HEK293T (cell line): ENCODE measurements at regions not wholly inside any gene's neighbourhood (a gene's known extent, or its start where the extent isn't known, plus 50 kb on each side); places are given as distances from the start of the nearest gene placed in this dataset.

Source experiments
- ARNT ChIP-seq: fragments of 450-650 bp; IDR thresholded peaks from 2 replicates; pipeline ENCODE4 v1.6.1; 2017; ENCODE audit warnings: mild to moderate bottlenecking
- BHLHE40 ChIP-seq: fragments of 450-650 bp; IDR thresholded peaks from 2 replicates; pipeline ENCODE4 v1.6.1; 2016; ENCODE audit warnings: mild to moderate bottlenecking, moderate library complexity, borderline replicate concordance
- FOXA1 ChIP-seq: fragments of 450-650 bp; IDR thresholded peaks from 2 replicates; pipeline ENCODE4 v1.6.1; 2016; ENCODE audit warnings: mild to moderate bottlenecking
- FOXM1 ChIP-seq: fragments of 450-650 bp; IDR thresholded peaks from 2 replicates; pipeline ENCODE4 v1.6.1; 2017; ENCODE audit warnings: mild to moderate bottlenecking, borderline replicate concordance
- HDGF ChIP-seq: fragments of 450-650 bp; IDR thresholded peaks from 2 replicates; pipeline ENCODE4 v1.6.1; 2017; ENCODE audit warnings: antibody characterized with exemption, borderline replicate concordance
- NFRKB ChIP-seq: fragments of 450-650 bp; IDR thresholded peaks from 2 replicates; pipeline ENCODE4 v1.6.1; 2016; ENCODE audit warnings: mild to moderate bottlenecking, moderate library complexity
- TARDBP ChIP-seq: fragments of 450-650 bp; IDR thresholded peaks from 2 replicates; pipeline ENCODE4 v1.6.1; 2016

GRCh38 chr1:230542681-230543080 lies 99.6 kb upstream of the COG2 start:
- TF ChIP-seq ARNT = no peak
- no peak for TF ChIP-seq BHLHE40
- no peak for TF ChIP-seq HDGF
- no peak for TF ChIP-seq TARDBP
- TF ChIP-seq FOXA1 = no peak
- TF ChIP-seq FOXM1 = no peak
- TF ChIP-seq NFRKB = no peak
